B cell (primary cell): ENCODE measurements at regions not wholly inside any gene's neighbourhood (a gene's known extent, or its start where the extent isn't known, plus 50 kb on each side); places are given as distances from the start of the nearest gene placed in this dataset.

Source experiments
- EZH2 ChIP-seq: IDR thresholded peaks from 2 replicates; pipeline ENCODE4 v1.6.1; 2012; ENCODE audit warnings: borderline replicate concordance, low read depth, mild to moderate bottlenecking, moderate library complexity, low read length; ENCODE audit not compliant: insufficient read depth, poor library complexity, severe bottlenecking
- TF ChIP-seq, protein P1 (sequence below): fragments of 200-600 bp; IDR thresholded peaks from one replicate; pipeline ENCODE4 v1.8.0; 2022; ENCODE audit warnings: antibody characterized with exemption, mild to moderate bottlenecking

DNA sequence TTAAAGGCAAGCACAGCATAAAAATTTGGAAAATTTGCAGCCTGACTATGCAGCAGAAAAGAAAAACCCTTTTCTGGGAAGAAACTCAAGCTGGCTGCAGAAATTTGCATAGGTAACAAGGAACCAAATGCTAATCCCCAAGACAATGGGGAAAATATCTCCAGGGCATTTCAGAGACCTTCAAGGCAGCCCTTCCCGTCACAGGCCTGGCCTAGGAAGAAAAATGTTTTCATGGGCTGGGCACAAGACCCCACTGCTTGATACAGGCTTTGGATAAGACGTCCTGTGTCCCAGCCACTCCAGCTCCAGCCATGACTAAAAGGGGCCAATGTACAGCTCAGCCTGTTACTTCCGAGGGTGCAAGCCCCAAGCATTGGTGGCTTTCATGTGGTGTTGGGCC is 717.6 kb downstream of the TDRD15 start:
- TF ChIP-seq EZH2: no peak
- TF ChIP-seq, protein P1, sequence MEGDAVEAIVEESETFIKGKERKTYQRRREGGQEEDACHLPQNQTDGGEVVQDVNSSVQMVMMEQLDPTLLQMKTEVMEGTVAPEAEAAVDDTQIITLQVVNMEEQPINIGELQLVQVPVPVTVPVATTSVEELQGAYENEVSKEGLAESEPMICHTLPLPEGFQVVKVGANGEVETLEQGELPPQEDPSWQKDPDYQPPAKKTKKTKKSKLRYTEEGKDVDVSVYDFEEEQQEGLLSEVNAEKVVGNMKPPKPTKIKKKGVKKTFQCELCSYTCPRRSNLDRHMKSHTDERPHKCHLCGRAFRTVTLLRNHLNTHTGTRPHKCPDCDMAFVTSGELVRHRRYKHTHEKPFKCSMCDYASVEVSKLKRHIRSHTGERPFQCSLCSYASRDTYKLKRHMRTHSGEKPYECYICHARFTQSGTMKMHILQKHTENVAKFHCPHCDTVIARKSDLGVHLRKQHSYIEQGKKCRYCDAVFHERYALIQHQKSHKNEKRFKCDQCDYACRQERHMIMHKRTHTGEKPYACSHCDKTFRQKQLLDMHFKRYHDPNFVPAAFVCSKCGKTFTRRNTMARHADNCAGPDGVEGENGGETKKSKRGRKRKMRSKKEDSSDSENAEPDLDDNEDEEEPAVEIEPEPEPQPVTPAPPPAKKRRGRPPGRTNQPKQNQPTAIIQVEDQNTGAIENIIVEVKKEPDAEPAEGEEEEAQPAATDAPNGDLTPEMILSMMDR: no peak
